ENCODE measurements at regions not wholly inside any gene's neighbourhood (a gene's known extent, or its start where the extent isn't known, plus 50 kb on each side); places are given as distances from the start of the nearest gene placed in this dataset.

- TF ChIP-seq REST (IDR thresholded peaks at IDR 0.05; ENCODE audit: unreplicated experiment) (no peak), EZH2 (IDR thresholded peaks at IDR 0.05; ENCODE audit: low read depth, unreplicated experiment) (no peak), CTCF (conservative IDR thresholded peaks at IDR 0.05; ENCODE audit: low read depth in 2 of 2) (no peak), CREB1 (CRISPR knock-in tag; IDR thresholded peaks at IDR 0.05; ENCODE audit: low read depth) (no peak), EZH2phosphoT487 (IDR thresholded peaks at IDR 0.05; ENCODE audit: unreplicated experiment) (no peak), POLR2AphosphoS5 (IDR thresholded peaks at IDR 0.05; ENCODE audit: low read depth) (no peak), STAT1 (IDR thresholded peaks at IDR 0.05; ENCODE audit: unreplicated experiment) (no peak), NANOG (IDR thresholded peaks at IDR 0.05; ENCODE audit: borderline replicate concordance) (no peak), ZNF331 (CRISPR knock-in tag; IDR thresholded peaks at IDR 0.05; ENCODE audit: low read depth) (no peak), ZNF462 (CRISPR knock-in tag; IDR thresholded peaks at IDR 0.05) (no peak)
Measured at GRCh38 chr10:109105725-109106124, 817.6 kb downstream of the XPNPEP1 start.

Data from GM23338 (cell line).